ENCODE measurements at regions not wholly inside any gene's neighbourhood (a gene's known extent, or its start where the extent isn't known, plus 50 kb on each side); places are given as distances from the start of the nearest gene placed in this dataset.

- Histone ChIP-seq H3K9me1 (ENCODE audit: insufficient read depth, low read length) (no peaks in the 10 kb centered on the region), H3K36me3 (ENCODE audit: control insufficient read depth, insufficient read depth, low read length) (no peaks in the 10 kb centered on the region), H4K5ac (ENCODE audit: low read depth, low read length) (no peak overlapping the region), H3K4me1 (ENCODE audit: control insufficient read depth, insufficient read depth, low read length) (peaks cover 2% of the 10 kb centered on the region; the same call in 1 of the 2 replicates), H3K27me3 (ENCODE audit: control insufficient read depth, insufficient read depth, low read length) (peaks cover 50% of the 10 kb centered on the region), H2BK15ac (ENCODE audit: low read depth, low read length) (no peak overlapping the region), H3K9ac (ENCODE audit: low read depth, low read length) (no peak overlapping the region), H3K9me3 (ENCODE audit: control insufficient read depth, insufficient read depth, low read length) (no peaks in the 10 kb centered on the region), H4K20me1 (ENCODE audit: insufficient read depth, low read length) (no peaks in the 10 kb centered on the region), H3K14ac (replicated peaks; ENCODE audit: low read depth, low read length) (no peak overlapping the region), H3K79me1 (ENCODE audit: low read depth in 1 of 2, low read length in 2 of 2) (no peaks in the 10 kb centered on the region), H4K8ac (ENCODE audit: low read depth in 2 of 2, low read length in 2 of 2) (no peak overlapping the region), H2BK5ac (ENCODE audit: low read depth, low read length, poor library complexity, severe bottlenecking) (no peak overlapping the region), H2AK9ac (replicated peaks; ENCODE audit: low read depth, low read length, poor library complexity) (no peak overlapping the region), H2BK20ac (ENCODE audit: low read depth, low read length) (no peak overlapping the region), H4K91ac (ENCODE audit: insufficient read depth, low read depth, low read length) (no peak overlapping the region), H3K18ac (ENCODE audit: low read depth, low read length) (no peak overlapping the region), H2AK5ac (ENCODE audit: low read depth, low read length) (no peak overlapping the region), H2AFZ (replicated peaks; ENCODE audit: low read length, poor library complexity) (no peak overlapping the region), H3K4me3 (ENCODE audit: insufficient read depth, low read depth, low read length) (no peak overlapping the region), H2BK120ac (ENCODE audit: low read depth, low read length) (no peak overlapping the region), H3K27ac (ENCODE audit: insufficient read depth, low read length) (no peak overlapping the region), H3K4me2 (ENCODE audit: low read depth, low read length) (no peak overlapping the region), H3K56ac (ENCODE audit: extremely low read depth, insufficient read depth, low read length) (no peak overlapping the region), H3K23ac (ENCODE audit: low read depth, low read length) (no peak overlapping the region), H3K4ac (ENCODE audit: low read depth, low read length) (no peak overlapping the region)
- dilution Hi-C loops (cut with HindIII; ENCODE audit: low sequenced_read_pairs, unreplicated experiment) = no loop called here
- DNase-seq = no peak
- CTCF ChIA-PET = interaction anchor here (0.5 kb wide), 1 partner anchor 41 kb away, joined by 4 read pairs; no protein-coding TSS in a partner anchor
- in situ Hi-C loops (cut with MboI; ENCODE audit: low sequenced_read_pairs) = no loop called here
- TF ChIP-seq, protein P1, sequence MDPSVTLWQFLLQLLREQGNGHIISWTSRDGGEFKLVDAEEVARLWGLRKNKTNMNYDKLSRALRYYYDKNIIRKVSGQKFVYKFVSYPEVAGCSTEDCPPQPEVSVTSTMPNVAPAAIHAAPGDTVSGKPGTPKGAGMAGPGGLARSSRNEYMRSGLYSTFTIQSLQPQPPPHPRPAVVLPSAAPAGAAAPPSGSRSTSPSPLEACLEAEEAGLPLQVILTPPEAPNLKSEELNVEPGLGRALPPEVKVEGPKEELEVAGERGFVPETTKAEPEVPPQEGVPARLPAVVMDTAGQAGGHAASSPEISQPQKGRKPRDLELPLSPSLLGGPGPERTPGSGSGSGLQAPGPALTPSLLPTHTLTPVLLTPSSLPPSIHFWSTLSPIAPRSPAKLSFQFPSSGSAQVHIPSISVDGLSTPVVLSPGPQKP (IDR thresholded peaks at IDR 0.05; ENCODE audit: borderline replicate concordance, low read depth, low read length) = no peak
- no peak for TF ChIP-seq MAZ (IDR thresholded peaks at IDR 0.05; ENCODE audit: borderline replicate concordance, low read depth, low read length)
- TF ChIP-seq NFE2L2 (IDR thresholded peaks at IDR 0.05; ENCODE audit: low read depth, low read length) = no peak
- no peak for TF ChIP-seq POLR2A (IDR thresholded peaks at IDR 0.05; ENCODE audit: low read depth, low read length)
- no peak for TF ChIP-seq RCOR1 (IDR thresholded peaks at IDR 0.05; ENCODE audit: insufficient replicate concordance, low read length)
- no peak for TF ChIP-seq CEBPB (IDR thresholded peaks at IDR 0.05; ENCODE audit: low read depth, low read length)
- TF ChIP-seq, protein P2, sequence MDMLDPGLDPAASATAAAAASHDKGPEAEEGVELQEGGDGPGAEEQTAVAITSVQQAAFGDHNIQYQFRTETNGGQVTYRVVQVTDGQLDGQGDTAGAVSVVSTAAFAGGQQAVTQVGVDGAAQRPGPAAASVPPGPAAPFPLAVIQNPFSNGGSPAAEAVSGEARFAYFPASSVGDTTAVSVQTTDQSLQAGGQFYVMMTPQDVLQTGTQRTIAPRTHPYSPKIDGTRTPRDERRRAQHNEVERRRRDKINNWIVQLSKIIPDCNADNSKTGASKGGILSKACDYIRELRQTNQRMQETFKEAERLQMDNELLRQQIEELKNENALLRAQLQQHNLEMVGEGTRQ (IDR thresholded peaks at IDR 0.05; ENCODE audit: low read depth, low read length) = no peak
- no peak for TF ChIP-seq BHLHE40 (IDR thresholded peaks at IDR 0.05; ENCODE audit: low read depth, low read length)
- no peak for TF ChIP-seq FOS (IDR thresholded peaks at IDR 0.05; ENCODE audit: low read depth, low read length)
- no peak for TF ChIP-seq RAD21 (IDR thresholded peaks at IDR 0.05; ENCODE audit: low read length)
- TF ChIP-seq MXI1 (IDR thresholded peaks at IDR 0.05; ENCODE audit: borderline replicate concordance, low read depth, low read length) = no peak
- POLR2A ChIA-PET (ENCODE audit: unreplicated experiment) = no interaction called here
- BruUV-seq (replicated peaks) = no TSS peak
- ATAC-seq (ENCODE audit: low read depth) = no peak
- intact Hi-C loops (cut with micrococcal nuclease) = no loop called here
- WGBS, 2 experiments (ENCODE audit: extremely low coverage in 2 of 2, insufficient read length in 1 of 2) = no CpG with 5 or more reads among the region's 4 CpGs
These were observed 155.0 kb downstream of the DAD1 start for GRCh38 chr14:22434030-22434429.

Data from IMR-90 (cell line).